ENCODE measurements at regions not wholly inside any gene's neighbourhood (a gene's known extent, or its start where the extent isn't known, plus 50 kb on each side); places are given as distances from the start of the nearest gene placed in this dataset.

GRCh38 chr14:26293909-26294308 is 303.9 kb downstream of the NOVA1 start:
- DNase-seq, result no peak

GRCh38 chr14:26289891-26290486 is 307.8 kb downstream of the NOVA1 start:
- DNase-seq, result no peak

GRCh38 chr14:26286913-26287205 is 311.0 kb downstream of the NOVA1 start:
- no peak for DNase-seq

DNA sequence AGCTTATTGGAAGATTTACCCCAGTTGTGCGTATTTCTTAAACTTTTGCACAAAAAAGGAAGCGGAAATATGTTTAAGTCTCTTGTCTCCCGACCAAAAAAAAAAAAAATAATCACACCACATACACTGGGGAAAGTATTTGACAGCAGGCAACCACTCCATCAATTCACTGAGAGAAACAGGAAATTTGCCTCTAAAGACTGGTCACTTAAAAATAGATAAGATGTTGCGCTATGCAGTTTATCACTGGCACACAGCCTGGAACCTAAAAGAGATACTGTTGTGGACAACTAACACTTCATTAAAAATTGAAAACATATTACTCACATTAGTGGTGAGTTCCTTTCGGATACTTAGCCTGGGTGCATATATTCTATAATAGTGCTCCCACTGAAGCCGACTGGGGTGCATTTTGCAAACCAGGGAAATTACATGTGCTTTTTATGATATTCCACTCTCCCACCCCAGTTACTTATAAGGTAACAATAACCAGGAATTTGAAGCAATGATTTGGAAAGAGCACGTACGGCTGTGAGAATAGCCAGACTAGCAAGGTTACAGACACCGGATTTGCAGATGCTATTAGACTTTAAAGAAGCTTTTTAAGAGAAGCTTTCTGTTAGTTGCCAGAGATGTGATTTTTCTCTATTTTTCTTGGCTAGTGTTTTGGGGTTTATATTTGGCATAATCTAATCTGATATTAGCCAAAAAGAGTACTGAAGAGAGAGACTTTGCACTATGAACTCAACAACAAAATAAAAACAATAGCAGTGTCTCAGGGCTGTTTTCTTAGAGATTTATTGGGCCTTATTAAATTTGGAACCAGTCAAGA is 311.5 kb downstream of the NOVA1 start:
- no peak for DNase-seq

GRCh38 chr14:26282578-26282977 is 315.3 kb downstream of the NOVA1 start:
- DNase-seq, result no peak

- peak; percentile 44 for DNase-seq
Observed at GRCh38 chr14:26282011-26282410, 315.8 kb downstream of the NOVA1 start.

DNA sequence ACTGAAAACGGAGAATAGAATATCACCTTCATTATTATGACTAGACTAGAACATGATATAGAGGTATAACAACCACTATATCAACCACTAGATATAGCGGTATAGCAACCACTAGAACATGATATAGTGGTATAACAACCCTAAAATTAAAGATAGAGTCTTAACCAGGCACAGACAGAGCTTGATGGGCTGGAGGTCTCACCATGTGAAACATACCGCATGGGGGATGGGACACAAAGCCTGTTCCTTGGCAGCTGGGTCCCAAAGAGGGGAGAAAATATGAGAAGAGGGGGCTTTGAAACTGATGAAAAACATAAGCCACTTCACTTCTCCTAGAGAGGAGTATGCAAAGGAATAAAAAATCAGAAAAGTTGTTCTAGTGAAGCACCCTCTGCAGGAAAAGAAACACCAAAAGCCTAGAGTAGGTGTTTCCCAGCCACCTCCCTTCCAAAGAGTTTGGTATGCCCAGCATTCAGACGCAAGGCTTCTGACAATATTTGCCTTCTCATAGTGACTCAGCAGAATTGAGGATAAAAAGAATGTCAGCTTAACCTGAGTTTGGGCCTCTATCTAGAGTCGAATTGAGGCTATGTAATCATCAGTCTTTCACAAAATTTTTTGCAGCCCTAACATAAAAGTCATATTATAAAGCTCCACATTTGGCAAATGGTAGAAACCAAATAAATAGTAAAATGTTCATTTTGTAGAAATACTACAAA is 316.4 kb downstream of the NOVA1 start:
- peak; percentile 30 for DNase-seq

GRCh38 chr14:26276757-26277156 is 321.1 kb downstream of the NOVA1 start:
- DNase-seq, result no peak

DNA sequence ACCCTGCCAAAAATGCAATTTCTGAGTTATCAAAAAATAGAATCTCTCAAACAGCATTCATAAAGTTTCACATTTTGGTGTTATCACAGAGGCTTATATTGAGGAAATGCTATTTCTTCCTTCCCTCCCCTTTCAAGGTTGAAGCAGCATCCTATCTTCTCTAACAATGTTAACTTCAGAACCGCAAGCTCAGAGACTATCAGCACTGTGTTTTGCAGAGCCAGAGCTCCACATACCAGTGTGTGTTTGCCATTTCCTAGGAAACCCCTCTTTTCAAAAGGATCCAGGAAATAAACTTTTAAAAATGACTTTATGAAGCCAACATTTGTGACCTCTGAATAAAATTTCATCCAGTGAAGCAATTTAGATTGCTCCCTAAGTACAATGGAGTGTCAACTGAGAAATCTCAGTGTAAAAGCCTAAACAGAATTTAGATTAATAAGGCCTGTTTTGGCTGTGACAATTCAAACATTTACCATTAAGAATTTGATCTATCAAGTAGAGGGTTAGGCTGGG is 332.6 kb downstream of the NOVA1 start:
- DNase-seq, result no peak

DNA sequence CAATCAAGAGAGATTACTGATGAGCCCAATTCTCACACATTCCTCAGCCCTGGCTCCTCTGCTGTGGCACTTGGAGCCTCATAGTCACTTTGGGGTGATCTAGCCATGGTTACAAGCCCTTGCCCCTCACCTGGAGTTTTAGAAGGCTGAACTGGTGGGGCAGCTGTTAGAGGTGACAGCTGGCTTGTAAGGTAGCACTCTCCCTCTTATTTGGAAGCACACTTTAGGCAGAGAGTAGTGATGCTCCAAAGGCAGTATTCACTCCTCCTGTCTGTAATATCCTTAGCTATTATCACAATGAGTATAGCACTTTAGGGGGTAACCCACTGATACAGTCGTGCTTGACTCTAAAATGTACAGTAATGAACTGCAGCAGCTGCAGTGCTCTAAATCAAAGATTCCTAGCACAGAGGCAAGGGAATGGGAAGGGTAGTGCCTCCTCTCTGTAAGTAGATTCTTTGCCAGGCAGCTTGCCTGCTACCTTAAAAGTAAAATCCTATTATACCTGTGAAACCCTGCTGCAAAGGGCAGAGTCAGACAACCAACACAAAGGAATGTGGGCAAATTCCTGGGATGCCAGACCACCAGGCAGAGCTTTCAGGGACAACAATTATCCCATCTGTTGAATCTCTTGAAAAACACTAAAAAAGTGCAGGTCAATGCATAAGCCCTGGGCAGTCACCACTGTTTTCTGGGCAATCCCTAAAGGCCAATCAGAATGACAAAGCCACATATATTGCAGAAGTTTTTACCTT is 336.3 kb downstream of the NOVA1 start:
- DNase-seq, result no peak

DNA sequence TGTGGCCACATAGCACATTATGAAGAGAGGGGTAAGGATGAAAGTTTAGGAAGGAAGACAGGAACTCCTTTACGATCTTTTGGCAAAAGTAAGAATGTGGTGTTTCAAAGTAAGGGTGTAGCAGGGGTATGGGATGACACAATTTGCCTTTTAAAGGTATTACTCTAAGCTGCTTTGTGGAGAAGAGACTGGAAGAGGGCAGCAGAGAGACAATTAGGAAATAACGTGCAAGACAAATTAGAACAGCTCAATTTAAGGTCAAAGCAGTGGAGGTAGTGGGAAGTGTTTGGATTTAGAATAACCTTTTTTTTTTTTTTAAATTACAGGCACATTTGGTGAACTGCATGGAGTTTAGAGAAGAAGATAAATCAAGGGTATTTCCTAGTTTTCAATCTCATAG is 342.6 kb downstream of the NOVA1 start:
- no peak for DNase-seq

DNA sequence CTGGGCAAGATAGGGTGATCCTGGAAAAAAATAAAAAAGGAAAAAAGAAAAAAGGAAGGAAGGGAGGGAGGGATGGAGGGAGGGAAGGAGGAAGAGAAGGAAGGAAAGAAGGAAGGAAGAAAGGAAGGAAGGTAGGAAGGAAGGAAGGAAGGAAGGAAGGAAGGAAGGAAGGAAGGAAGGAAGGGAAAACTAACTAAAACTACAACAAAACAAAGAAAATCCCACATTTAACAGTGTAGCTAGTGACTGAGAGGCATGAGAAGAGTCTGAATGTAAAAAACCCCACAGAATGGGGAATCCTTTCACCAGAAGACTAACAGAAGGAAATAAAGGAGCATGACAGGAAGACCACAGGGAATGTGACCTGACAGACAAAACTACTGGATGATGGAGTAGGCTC is 345.7 kb downstream of the NOVA1 start:
- DNase-seq, result no peak

GRCh38 chr14:26233118-26233517 is 364.7 kb downstream of the NOVA1 start:
- no peak for DNase-seq

- DNase-seq, result no peak
Observed at GRCh38 chr14:26218861-26219260, 379.0 kb downstream of the NOVA1 start.

DNA sequence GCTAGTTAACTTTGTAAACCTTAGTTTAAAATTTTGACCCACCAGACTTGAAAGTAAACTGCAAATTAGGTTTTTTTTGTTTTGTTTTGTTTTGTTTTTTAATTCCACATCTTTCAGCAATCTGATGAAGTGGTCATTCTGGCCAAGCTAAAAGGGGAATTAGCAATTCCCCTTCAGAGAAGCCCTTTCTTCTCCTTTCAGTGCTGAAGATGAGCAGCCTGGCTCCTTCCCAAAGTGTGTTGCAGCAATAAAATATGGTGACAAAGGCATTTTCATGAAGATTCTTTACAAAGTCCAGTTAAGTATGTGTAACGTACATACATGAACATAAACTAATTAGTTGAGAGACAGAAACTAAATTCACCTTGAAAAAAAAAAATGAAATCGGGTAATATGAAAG is 380.1 kb downstream of the NOVA1 start:
- no peak for DNase-seq

- no peak for DNase-seq
Observed at GRCh38 chr14:26216786-26217185, 381.0 kb downstream of the NOVA1 start.

GRCh38 chr14:26213846-26214575 is 383.8 kb downstream of the NOVA1 start:
- no peak for DNase-seq

DNA sequence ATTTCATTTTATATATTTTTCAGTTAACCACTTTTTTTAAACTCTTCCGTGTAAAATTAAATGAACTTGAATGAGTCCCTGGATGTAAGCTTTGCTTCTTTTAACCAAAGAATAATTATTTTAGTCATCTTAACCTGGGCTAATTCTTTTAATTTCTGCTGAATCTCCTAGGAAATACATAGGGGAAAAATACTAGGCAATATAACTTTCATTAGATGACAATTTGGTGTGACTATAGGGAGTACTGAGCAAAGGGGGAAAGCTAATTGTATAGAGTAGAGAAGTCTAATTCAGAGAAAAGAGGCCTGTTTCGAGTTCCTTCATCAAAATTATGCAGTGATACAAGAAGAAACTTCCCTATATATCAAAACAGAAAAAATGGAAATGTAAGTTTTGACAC is 388.1 kb downstream of the NOVA1 start:
- DNase-seq, result no peak

DNA sequence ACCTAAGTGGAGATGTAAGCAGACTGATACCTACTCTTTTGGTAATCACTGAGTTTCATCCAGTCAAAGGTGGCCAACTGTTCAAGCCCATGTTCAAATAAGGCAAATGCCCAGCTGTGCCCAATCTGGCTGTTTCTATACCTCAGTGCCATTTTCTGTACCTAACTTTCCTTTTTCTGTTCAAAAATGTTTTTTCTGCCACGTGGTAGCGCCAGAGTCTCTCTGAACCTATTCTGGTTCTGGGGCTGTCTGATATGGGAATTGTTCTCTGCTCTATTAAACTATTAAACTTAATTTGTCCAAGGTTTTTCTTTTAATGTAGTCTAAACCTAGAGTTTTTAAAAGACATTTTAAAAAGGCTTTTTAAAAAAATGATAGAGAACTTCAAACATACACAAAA is 391.2 kb downstream of the NOVA1 start:
- no peak for DNase-seq

GRCh38 chr14:26204728-26205479 is 392.9 kb downstream of the NOVA1 start:
- DNase-seq, result no peak

DNA sequence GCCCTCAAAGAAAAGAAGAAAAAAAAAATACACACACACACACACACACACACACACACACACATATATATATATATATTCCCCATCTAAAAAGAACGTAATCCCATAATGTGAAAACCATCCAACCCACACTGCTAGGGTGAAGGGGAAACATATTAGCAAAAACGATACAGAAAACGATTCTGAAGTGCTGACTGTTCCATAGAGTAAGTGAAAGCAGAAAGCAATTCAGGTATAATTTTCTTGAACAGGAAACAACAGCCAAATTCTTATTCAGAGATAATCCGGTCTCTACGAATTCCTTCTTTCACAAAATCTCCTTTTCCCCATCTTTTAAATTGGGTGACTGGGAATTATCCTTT is 393.5 kb downstream of the NOVA1 start:
- no peak for DNase-seq

GRCh38 chr14:26200687-26201086 is 397.1 kb downstream of the NOVA1 start:
- DNase-seq, result no peak

Data from NCI-H2029 treated with DMSO at 0.1 percent for 48 hours (cell line).